GM12878 (cell line): ENCODE measurements at regions not wholly inside any gene's neighbourhood (a gene's known extent, or its start where the extent isn't known, plus 50 kb on each side); places are given as distances from the start of the nearest gene placed in this dataset.

Experiments
- ATAC-seq: fragments of 200-7000 bp; cut with Tn5 transposase; 3 replicates; pipeline ENCODE4 v1.9.1; 2020; ENCODE audit warnings: mild to moderate bottlenecking, moderate library complexity
- BruUV-seq: library from RNA; stranded (reverse); fragments of 400-500 nt; replicated peaks from 2 replicates; lab custom pipeline; 2021; lab: Mats Ljungman, UMichigan
- CTCF ChIA-PET: fragments of 300-600 bp; sonication (Branson Sonifier 250); formaldehyde crosslinking; extraction: SDS; loops from one replicate; lab custom pipeline; 2021; ENCODE audit warnings: inconsistent platforms; lab: Yijun Ruan, JAX
- POLR2A ChIA-PET: fragments of 350-600 bp; formaldehyde crosslinking; extraction: SDS; loops from one replicate; lab custom pipeline; 2021; ENCODE audit warnings: inconsistent platforms; lab: Charles Lee
- RAD21 ChIA-PET: fragments of 300-600 bp; sonication (Branson Sonifier 250); formaldehyde crosslinking; loops from one replicate; lab custom pipeline; 2023; ENCODE audit warnings: antibody characterized with exemption; ENCODE audit not compliant: unreplicated experiment; lab: Charles Lee
- SMC1A ChIA-PET: fragments of 300-600 bp; sonication (Branson Sonifier 250); formaldehyde crosslinking; loops from one replicate; lab custom pipeline; 2023; ENCODE audit not compliant: unreplicated experiment, uncharacterized antibody; lab: Charles Lee
- DNase-seq: peaks from one replicate; pipeline ENCODE4 v3.0.0-alpha.2; 2011; ENCODE audit warnings: low read depth, low spot score
- FAIRE-seq: peaks from 3 replicates; lab custom pipeline; 2011; peaks lifted over from hg19 to GRCh38; lab: Jason Lieb, UNC
- H2AFZ ChIP-seq: 2 replicates; pipeline ENCODE4 v1.6.0; 2011; ENCODE audit warnings: low read depth, low read length, control low read depth; ENCODE audit not compliant: control insufficient read depth
- H3K27ac ChIP-seq: 2 replicates; pipeline ENCODE4 v1.5.1; 2011; ENCODE audit warnings: control low read depth; ENCODE audit not compliant: control insufficient read depth, insufficient read depth
- H3K27me3 ChIP-seq, 2 experiments: replicated peaks in 1 of 2; 2 replicates each; pipeline versions ENCODE4 v1.6.0 to v1.6.1; 2011; ENCODE audit warnings: low read length in 1 of 2; ENCODE audit not compliant: control insufficient read depth in 2 of 2, insufficient read depth in 2 of 2
- H3K36me3 ChIP-seq, 2 experiments: 2 replicates each; pipeline ENCODE4 v1.5.1; 2011; ENCODE audit warnings: low read length in 1 of 2; ENCODE audit not compliant: control insufficient read depth in 2 of 2, insufficient read depth in 2 of 2
- H3K4me1 ChIP-seq: 2 replicates; pipeline ENCODE4 v1.6.1; 2011; ENCODE audit warnings: mild to moderate bottlenecking, low read length, moderate library complexity, mixed read lengths; ENCODE audit not compliant: control insufficient read depth, insufficient read depth
- H3K4me2 ChIP-seq: 2 replicates; pipeline ENCODE4 v1.6.0; 2011; ENCODE audit warnings: control low read depth; ENCODE audit not compliant: control insufficient read depth, insufficient read depth
- H3K4me3 ChIP-seq: fragments of 200-600 bp; sonication (generic); 2 replicates; pipeline ENCODE4 v1.5.1; 2016
- H3K79me2 ChIP-seq: 2 replicates; pipeline ENCODE4 v1.6.0; 2011; ENCODE audit warnings: low read length; ENCODE audit not compliant: control insufficient read depth, insufficient read depth
- H3K9ac ChIP-seq: 2 replicates; pipeline ENCODE4 v1.8.0; 2011; ENCODE audit warnings: low read length, control low read depth, mixed read lengths; ENCODE audit not compliant: control insufficient read depth, insufficient read depth
- H3K9me3 ChIP-seq: replicated peaks from 3 replicates; pipeline ENCODE4 v1.5.1; 2011; ENCODE audit warnings: mild to moderate bottlenecking, low read length; ENCODE audit not compliant: control insufficient read depth, insufficient read depth
- H4K20me1 ChIP-seq: 2 replicates; pipeline ENCODE4 v1.6.0; 2011; ENCODE audit not compliant: control insufficient read depth, insufficient read depth
- EED ChIP-seq: sonication (generic); IDR thresholded peaks from 2 replicates; pipeline ENCODE4 v1.6.1; 2016; ENCODE audit warnings: antibody characterized with exemption, low read depth
- GATAD2B ChIP-seq: fragments of 450-650 bp; conservative IDR thresholded peaks from 2 replicates; pipeline ENCODE4 v1.6.1; 2017; ENCODE audit warnings: low read depth, mild to moderate bottlenecking, moderate library complexity
- POU2F2 ChIP-seq: IDR thresholded peaks from 3 replicates; pipeline ENCODE4 v1.6.1; 2011; ENCODE audit warnings: low read depth, mild to moderate bottlenecking, low read length, borderline replicate concordance
- SMC3 ChIP-seq: IDR thresholded peaks from 2 replicates; pipeline ENCODE4 v1.6.1; 2011; ENCODE audit warnings: low read length, improper control_type of control experiment, borderline replicate concordance
- WRNIP1 ChIP-seq: IDR thresholded peaks from 2 replicates; pipeline ENCODE4 v1.6.1; 2011; ENCODE audit warnings: low read depth, low read length, improper control_type of control experiment, borderline replicate concordance
- WGBS: methylation state at CpG from one replicate; pipeline ENCODE4 v1.1.6; 2016; ENCODE audit warnings: low lambda C conversion rate; ENCODE audit not compliant: insufficient replicate concordance, insufficient coverage; ENCODE audit errors: missing lambda C conversion rate; 5-methylcytosine and 5-hydroxymethylcytosine counted together
- in situ Hi-C: fragments of 300-500 bp; cut with MboI; formaldehyde crosslinking; loops from 9 replicates; pipeline ENCODE4 v1.14.3; 2018; ENCODE audit warnings: mixed read lengths
- intact Hi-C: fragments of 100-400 bp; cut with micrococcal nuclease; formaldehyde crosslinking; loops from one replicate; pipeline ENCODE4 v1.14.2; 2022; ENCODE audit not compliant: unreplicated experiment
- TF ChIP-seq, protein P1 (sequence below): fragments of 450-650 bp; IDR thresholded peaks from 2 replicates; pipeline ENCODE4 v1.6.1; 2017; ENCODE audit warnings: mild to moderate bottlenecking, moderate library complexity
- TF ChIP-seq, protein P2 (sequence below): fragments of 450-650 bp; IDR thresholded peaks from 2 replicates; pipeline ENCODE4 v1.6.1; 2017; ENCODE audit warnings: mild to moderate bottlenecking, low read depth, inconsistent platforms; ENCODE audit not compliant: poor library complexity, severe bottlenecking
- TF ChIP-seq, protein P3 (sequence below): IDR thresholded peaks from 2 replicates; pipeline ENCODE4 v1.6.1; 2012; ENCODE audit warnings: improper control_type of control experiment, low read depth, low read length; ENCODE audit not compliant: insufficient replicate concordance

DNA sequence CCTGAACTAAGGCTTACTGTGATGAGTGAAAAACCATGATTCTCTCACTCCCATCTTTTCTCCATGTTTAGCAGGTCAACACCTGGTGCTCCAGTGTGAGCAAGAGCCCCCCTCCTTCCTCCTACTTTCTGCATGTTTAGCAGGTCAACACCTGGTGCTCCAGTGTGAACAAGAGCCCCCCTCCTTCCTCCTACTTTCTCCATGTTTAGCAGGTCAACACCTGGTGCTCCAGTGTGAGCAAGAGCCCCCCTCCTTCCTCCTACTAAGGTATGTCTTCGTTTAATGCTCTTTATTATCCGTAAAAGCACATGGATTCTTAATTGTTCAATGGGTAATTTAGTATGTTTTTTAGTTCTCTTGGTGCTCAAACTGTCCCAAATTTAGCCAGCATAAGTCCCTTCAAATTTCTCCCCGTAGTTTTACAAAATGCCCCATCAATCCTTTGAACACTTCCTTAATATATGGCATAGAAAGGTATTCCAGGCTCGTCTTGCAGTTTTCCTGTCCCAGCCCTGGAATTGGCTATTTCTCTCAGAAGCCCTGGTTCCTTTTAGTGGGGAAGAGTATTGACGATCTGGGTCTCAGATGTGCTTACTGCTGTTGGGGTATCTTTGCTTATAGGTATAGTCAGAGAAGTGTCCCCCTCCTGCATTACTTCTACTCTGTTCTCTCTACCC is 760.8 kb upstream of the TPTE start:
- no peaks in the 10 kb centered on the region; the same call in 2 of the 3 replicates for H3K9me3 ChIP-seq
- CTCF ChIA-PET, result no interaction called here

More for the DNA sequence above, 760.8 kb upstream of the TPTE start:
- ATAC-seq (no peak), FAIRE-seq (no peak), DNase-seq (no peak)
- H3K9ac ChIP-seq, result no peak overlapping the region
- no peaks in the 10 kb centered on the region for H4K20me1 ChIP-seq
- H3K79me2 ChIP-seq, result no peaks in the 10 kb centered on the region
- no peaks in the 10 kb centered on the region for H3K27me3 ChIP-seq
- POLR2A ChIA-PET, result no interaction called here
- intact Hi-C loops, result no loop called here
- no TSS peak for BruUV-seq
- RAD21 ChIA-PET, result no interaction called here
- H3K27ac ChIP-seq, result no peak overlapping the region
- H3K4me2 ChIP-seq, result no peak overlapping the region
- H3K4me3 ChIP-seq, result no peak overlapping the region
- H2AFZ ChIP-seq, result no peak overlapping the region
- in situ Hi-C loops, result no loop called here
- SMC1A ChIA-PET, result no interaction called here
- TF ChIP-seq WRNIP1, result no peak
- no peak for TF ChIP-seq EED
- TF ChIP-seq, protein P1, sequence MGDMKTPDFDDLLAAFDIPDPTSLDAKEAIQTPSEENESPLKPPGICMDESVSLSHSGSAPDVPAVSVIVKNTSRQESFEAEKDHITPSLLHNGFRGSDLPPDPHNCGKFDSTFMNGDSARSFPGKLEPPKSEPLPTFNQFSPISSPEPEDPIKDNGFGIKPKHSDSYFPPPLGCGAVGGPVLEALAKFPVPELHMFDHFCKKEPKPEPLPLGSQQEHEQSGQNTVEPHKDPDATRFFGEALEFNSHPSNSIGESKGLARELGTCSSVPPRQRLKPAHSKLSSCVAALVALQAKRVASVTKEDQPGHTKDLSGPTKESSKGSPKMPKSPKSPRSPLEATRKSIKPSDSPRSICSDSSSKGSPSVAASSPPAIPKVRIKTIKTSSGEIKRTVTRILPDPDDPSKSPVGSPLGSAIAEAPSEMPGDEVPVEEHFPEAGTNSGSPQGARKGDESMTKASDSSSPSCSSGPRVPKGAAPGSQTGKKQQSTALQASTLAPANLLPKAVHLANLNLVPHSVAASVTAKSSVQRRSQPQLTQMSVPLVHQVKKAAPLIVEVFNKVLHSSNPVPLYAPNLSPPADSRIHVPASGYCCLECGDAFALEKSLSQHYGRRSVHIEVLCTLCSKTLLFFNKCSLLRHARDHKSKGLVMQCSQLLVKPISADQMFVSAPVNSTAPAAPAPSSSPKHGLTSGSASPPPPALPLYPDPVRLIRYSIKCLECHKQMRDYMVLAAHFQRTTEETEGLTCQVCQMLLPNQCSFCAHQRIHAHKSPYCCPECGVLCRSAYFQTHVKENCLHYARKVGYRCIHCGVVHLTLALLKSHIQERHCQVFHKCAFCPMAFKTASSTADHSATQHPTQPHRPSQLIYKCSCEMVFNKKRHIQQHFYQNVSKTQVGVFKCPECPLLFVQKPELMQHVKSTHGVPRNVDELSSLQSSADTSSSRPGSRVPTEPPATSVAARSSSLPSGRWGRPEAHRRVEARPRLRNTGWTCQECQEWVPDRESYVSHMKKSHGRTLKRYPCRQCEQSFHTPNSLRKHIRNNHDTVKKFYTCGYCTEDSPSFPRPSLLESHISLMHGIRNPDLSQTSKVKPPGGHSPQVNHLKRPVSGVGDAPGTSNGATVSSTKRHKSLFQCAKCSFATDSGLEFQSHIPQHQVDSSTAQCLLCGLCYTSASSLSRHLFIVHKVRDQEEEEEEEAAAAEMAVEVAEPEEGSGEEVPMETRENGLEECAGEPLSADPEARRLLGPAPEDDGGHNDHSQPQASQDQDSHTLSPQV, result no peak
- TF ChIP-seq GATAD2B, result no peak
- TF ChIP-seq, protein P2, sequence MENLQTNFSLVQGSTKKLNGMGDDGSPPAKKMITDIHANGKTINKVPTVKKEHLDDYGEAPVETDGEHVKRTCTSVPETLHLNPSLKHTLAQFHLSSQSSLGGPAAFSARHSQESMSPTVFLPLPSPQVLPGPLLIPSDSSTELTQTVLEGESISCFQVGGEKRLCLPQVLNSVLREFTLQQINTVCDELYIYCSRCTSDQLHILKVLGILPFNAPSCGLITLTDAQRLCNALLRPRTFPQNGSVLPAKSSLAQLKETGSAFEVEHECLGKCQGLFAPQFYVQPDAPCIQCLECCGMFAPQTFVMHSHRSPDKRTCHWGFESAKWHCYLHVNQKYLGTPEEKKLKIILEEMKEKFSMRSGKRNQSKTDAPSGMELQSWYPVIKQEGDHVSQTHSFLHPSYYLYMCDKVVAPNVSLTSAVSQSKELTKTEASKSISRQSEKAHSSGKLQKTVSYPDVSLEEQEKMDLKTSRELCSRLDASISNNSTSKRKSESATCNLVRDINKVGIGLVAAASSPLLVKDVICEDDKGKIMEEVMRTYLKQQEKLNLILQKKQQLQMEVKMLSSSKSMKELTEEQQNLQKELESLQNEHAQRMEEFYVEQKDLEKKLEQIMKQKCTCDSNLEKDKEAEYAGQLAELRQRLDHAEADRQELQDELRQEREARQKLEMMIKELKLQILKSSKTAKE, result no peak
- TF ChIP-seq SMC3, result no peak
- TF ChIP-seq, protein P3, sequence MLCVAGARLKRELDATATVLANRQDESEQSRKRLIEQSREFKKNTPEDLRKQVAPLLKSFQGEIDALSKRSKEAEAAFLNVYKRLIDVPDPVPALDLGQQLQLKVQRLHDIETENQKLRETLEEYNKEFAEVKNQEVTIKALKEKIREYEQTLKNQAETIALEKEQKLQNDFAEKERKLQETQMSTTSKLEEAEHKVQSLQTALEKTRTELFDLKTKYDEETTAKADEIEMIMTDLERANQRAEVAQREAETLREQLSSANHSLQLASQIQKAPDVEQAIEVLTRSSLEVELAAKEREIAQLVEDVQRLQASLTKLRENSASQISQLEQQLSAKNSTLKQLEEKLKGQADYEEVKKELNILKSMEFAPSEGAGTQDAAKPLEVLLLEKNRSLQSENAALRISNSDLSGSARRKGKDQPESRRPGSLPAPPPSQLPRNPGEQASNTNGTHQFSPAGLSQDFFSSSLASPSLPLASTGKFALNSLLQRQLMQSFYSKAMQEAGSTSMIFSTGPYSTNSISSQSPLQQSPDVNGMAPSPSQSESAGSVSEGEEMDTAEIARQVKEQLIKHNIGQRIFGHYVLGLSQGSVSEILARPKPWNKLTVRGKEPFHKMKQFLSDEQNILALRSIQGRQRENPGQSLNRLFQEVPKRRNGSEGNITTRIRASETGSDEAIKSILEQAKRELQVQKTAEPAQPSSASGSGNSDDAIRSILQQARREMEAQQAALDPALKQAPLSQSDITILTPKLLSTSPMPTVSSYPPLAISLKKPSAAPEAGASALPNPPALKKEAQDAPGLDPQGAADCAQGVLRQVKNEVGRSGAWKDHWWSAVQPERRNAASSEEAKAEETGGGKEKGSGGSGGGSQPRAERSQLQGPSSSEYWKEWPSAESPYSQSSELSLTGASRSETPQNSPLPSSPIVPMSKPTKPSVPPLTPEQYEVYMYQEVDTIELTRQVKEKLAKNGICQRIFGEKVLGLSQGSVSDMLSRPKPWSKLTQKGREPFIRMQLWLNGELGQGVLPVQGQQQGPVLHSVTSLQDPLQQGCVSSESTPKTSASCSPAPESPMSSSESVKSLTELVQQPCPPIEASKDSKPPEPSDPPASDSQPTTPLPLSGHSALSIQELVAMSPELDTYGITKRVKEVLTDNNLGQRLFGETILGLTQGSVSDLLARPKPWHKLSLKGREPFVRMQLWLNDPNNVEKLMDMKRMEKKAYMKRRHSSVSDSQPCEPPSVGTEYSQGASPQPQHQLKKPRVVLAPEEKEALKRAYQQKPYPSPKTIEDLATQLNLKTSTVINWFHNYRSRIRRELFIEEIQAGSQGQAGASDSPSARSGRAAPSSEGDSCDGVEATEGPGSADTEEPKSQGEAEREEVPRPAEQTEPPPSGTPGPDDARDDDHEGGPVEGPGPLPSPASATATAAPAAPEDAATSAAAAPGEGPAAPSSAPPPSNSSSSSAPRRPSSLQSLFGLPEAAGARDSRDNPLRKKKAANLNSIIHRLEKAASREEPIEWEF, result no peak
- no peak for TF ChIP-seq POU2F2
- WGBS, result 7% methylated on average over 5 of the region's 5 CpGs
- H3K36me3 ChIP-seq, result no peaks in the 10 kb centered on the region
- no peaks in the 10 kb centered on the region for H3K4me1 ChIP-seq
